Trophoblast cell (in vitro differentiated cells and primary cell): ENCODE measurements at regions not wholly inside any gene's neighbourhood (a gene's known extent, or its start where the extent isn't known, plus 50 kb on each side); places are given as distances from the start of the nearest gene placed in this dataset.

Experiments
- DNase-seq, 2 donors: peaks; one replicate each; pipeline ENCODE4 v3.0.0-alpha.2; 2016
- H2AFZ ChIP-seq: 2 replicates; pipeline ENCODE4 v1.6.1; 2013; ENCODE audit warnings: low read length, moderate library complexity, mild to moderate bottlenecking; ENCODE audit not compliant: insufficient read depth, poor library complexity
- H2AK5ac ChIP-seq: 2 replicates; pipeline ENCODE4 v1.6.1; 2013; ENCODE audit warnings: mild to moderate bottlenecking, low read length
- H2BK120ac ChIP-seq: 2 replicates; pipeline ENCODE4 v1.6.1; 2013; ENCODE audit warnings: low read length, mild to moderate bottlenecking, moderate library complexity; ENCODE audit not compliant: insufficient read depth, poor library complexity
- H2BK12ac ChIP-seq: 2 replicates; pipeline ENCODE4 v1.6.1; 2013; ENCODE audit warnings: mild to moderate bottlenecking, low read length, moderate library complexity
- H2BK5ac ChIP-seq: 2 replicates; pipeline ENCODE4 v1.6.1; 2013; ENCODE audit warnings: low read length, low read depth, moderate library complexity, mild to moderate bottlenecking; ENCODE audit not compliant: poor library complexity
- H3K14ac ChIP-seq: 2 replicates; pipeline ENCODE4 v1.6.1; 2013; ENCODE audit warnings: mild to moderate bottlenecking, low read length
- H3K18ac ChIP-seq: 2 replicates; pipeline ENCODE4 v1.6.1; 2013; ENCODE audit warnings: mild to moderate bottlenecking, low read length
- H3K23ac ChIP-seq: 2 replicates; pipeline ENCODE4 v1.6.1; 2013; ENCODE audit warnings: low read length
- H3K27ac ChIP-seq: 2 replicates; pipeline ENCODE4 v1.5.1; 2013; ENCODE audit warnings: low read depth, mild to moderate bottlenecking, inconsistent platforms, low read length, moderate library complexity
- H3K27me3 ChIP-seq: 2 replicates; pipeline ENCODE4 v1.6.1; 2013; ENCODE audit warnings: inconsistent platforms, mild to moderate bottlenecking, low read length, moderate library complexity; ENCODE audit not compliant: insufficient read depth
- H3K36me3 ChIP-seq, 2 experiments: 1 replicate in 1 of 2; 2 replicates in 1 of 2; pipeline ENCODE4 v1.6.1; 2013; ENCODE audit warnings: low read length in 2 of 2, mild to moderate bottlenecking in 2 of 2, moderate library complexity in 1 of 2; ENCODE audit not compliant: insufficient read depth in 2 of 2, control insufficient read depth in 1 of 2
- H3K4ac ChIP-seq: 2 replicates; pipeline ENCODE4 v1.6.1; 2013; ENCODE audit warnings: low read depth, mild to moderate bottlenecking, low read length, moderate library complexity
- H3K4me1 ChIP-seq, 2 experiments: 1 replicate in 1 of 2; 2 replicates in 1 of 2; pipeline ENCODE4 v1.6.1; 2013; ENCODE audit warnings: low read length in 2 of 2, mild to moderate bottlenecking in 2 of 2, moderate library complexity in 1 of 2; ENCODE audit not compliant: insufficient read depth in 2 of 2, control insufficient read depth in 1 of 2
- H3K4me2 ChIP-seq: 2 replicates; pipeline ENCODE4 v1.6.1; 2013; ENCODE audit warnings: inconsistent platforms, mild to moderate bottlenecking, low read length, moderate library complexity
- H3K4me3 ChIP-seq: 2 replicates; pipeline ENCODE4 v1.5.1; 2013; ENCODE audit warnings: mild to moderate bottlenecking, low read depth, low read length, inconsistent platforms
- H3K79me1 ChIP-seq: one replicate; pipeline ENCODE4 v1.6.1; 2013; ENCODE audit warnings: low read length
- H3K79me2 ChIP-seq: 2 replicates; pipeline ENCODE4 v1.6.1; 2013; ENCODE audit warnings: low read length, mild to moderate bottlenecking; ENCODE audit not compliant: control insufficient read depth, insufficient read depth, poor library complexity
- H3K9ac ChIP-seq: 2 replicates; pipeline ENCODE4 v1.6.1; 2013; ENCODE audit warnings: mild to moderate bottlenecking, low read length
- H3K9me3 ChIP-seq: 2 replicates; pipeline ENCODE4 v1.6.1; 2013; ENCODE audit warnings: low read depth, mild to moderate bottlenecking, control low read depth, inconsistent platforms, low read length; ENCODE audit not compliant: insufficient read depth
- H4K12ac ChIP-seq: 2 replicates; pipeline ENCODE4 v1.6.1; 2013; ENCODE audit warnings: low read depth, mild to moderate bottlenecking, low read length, moderate library complexity
- H4K8ac ChIP-seq: 2 replicates; pipeline ENCODE4 v1.6.1; 2013; ENCODE audit warnings: low read depth, mild to moderate bottlenecking, low read length, moderate library complexity
- H4K91ac ChIP-seq: one replicate; pipeline ENCODE4 v1.6.1; 2013; ENCODE audit warnings: low read depth, mild to moderate bottlenecking, low read length, moderate library complexity
- WGBS: extraction: QIAGEN DNeasy Blood & Tissue Kit; methylation state at CpG from one replicate; pipeline ENCODE4 v1.1.7; 2013; ENCODE audit warnings: missing lambda C conversion rate; ENCODE audit not compliant: insufficient read length, insufficient coverage; ENCODE audit errors: extremely low coverage; 5-methylcytosine and 5-hydroxymethylcytosine counted together

DNA sequence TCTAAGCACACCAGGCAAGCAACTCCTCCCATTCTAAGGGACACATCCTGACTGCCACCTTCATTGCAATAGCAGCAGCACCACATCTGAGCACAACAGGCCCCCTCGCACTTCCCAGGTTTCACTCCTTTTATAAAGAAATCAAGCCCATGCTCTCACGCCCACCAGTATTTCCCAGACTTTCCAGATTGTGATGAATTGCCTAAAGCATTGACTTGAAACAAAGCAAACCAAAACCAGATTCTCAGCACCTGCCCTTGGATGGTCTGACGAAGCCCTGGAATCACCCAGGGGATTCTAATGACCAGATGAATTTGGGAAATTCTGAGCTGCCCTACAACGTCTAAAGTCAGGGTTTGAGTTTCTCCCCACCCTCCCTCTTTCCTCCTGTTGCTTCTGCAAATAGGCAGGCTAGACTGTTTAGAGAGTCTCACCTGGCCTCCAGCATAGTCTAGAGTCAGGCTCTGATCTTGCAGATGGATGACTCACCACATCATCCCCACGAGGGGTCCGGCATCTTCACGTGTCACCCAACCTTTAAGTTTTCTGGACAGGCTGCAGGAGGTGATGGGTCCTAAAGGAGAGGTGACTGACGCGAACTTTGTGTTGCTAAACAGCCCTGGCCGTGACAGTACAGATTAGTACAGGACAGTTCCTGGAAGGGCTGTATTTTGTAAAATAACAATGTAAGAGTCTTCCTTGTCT is 198.0 kb downstream of the SKIDA1 start:
- Histone ChIP-seq H3K14ac (peak overlapping the region; percentile 26), H3K79me2 (no peaks in the 10 kb centered on the region), H3K4me1 (peaks cover 9 to 14% of the 10 kb centered on the region in 2 experiments), H4K91ac (peak overlapping the region; percentile 64), H2BK5ac (peak overlapping the region; percentile 71), H2AFZ (no peak overlapping the region), H3K18ac (no peak overlapping the region), H3K27me3 (no peaks in the 10 kb centered on the region), H3K23ac (no peak overlapping the region), H3K9me3 (no peaks in the 10 kb centered on the region), H3K4ac (no peak overlapping the region), H4K8ac (no peak overlapping the region), H2BK12ac (peak overlapping the region; percentile 9), H3K4me2 (no peak overlapping the region), H3K36me3 (no peaks in the 10 kb centered on the region), H2BK120ac (peak overlapping the region; percentile 44), H2AK5ac (no peak overlapping the region), H3K27ac (peak overlapping the region; percentile 77), H3K79me1 (peaks cover 13% of the 10 kb centered on the region), H3K9ac (no peak overlapping the region), H4K12ac (no peak overlapping the region), H3K4me3 (no peak overlapping the region)
- DNase-seq: peak; percentile 66 to 68
- no CpG with 5 or more reads among the region's 10 CpGs for WGBS

GRCh38 chr10:21326594-21327288 is 198.7 kb downstream of the SKIDA1 start:
- peak overlapping the region; percentile 12 for H3K4ac ChIP-seq
- H2BK12ac ChIP-seq: peak overlapping the region; percentile 18
- H3K9ac ChIP-seq: no peak overlapping the region
- peak overlapping the region; percentile 77 for H3K27ac ChIP-seq
- no peaks in the 10 kb centered on the region for H3K36me3 ChIP-seq
- peak overlapping the region; percentile 26 for H4K8ac ChIP-seq
- H4K91ac ChIP-seq: peak overlapping the region; percentile 64
- H3K4me1 ChIP-seq: peaks cover 9 to 14% of the 10 kb centered on the region in 2 experiments
- H3K79me1 ChIP-seq: peaks cover 13% of the 10 kb centered on the region
- no peaks in the 10 kb centered on the region for H3K9me3 ChIP-seq
- no peak for DNase-seq
- H3K14ac ChIP-seq: peak overlapping the region; percentile 26
- H2BK5ac ChIP-seq: peak overlapping the region; percentile 69
- peak overlapping the region; percentile 44 for H2BK120ac ChIP-seq
- no peaks in the 10 kb centered on the region for H3K27me3 ChIP-seq
- no peak overlapping the region for H3K4me2 ChIP-seq
- no peak overlapping the region for H3K18ac ChIP-seq
- no CpG with 5 or more reads among the region's 5 CpGs for WGBS
- H3K79me2 ChIP-seq: no peaks in the 10 kb centered on the region
- H3K4me3 ChIP-seq: no peak overlapping the region
- no peak overlapping the region for H2AFZ ChIP-seq
- no peak overlapping the region for H2AK5ac ChIP-seq
- no peak overlapping the region for H3K23ac ChIP-seq
- H4K12ac ChIP-seq: no peak overlapping the region

DNA sequence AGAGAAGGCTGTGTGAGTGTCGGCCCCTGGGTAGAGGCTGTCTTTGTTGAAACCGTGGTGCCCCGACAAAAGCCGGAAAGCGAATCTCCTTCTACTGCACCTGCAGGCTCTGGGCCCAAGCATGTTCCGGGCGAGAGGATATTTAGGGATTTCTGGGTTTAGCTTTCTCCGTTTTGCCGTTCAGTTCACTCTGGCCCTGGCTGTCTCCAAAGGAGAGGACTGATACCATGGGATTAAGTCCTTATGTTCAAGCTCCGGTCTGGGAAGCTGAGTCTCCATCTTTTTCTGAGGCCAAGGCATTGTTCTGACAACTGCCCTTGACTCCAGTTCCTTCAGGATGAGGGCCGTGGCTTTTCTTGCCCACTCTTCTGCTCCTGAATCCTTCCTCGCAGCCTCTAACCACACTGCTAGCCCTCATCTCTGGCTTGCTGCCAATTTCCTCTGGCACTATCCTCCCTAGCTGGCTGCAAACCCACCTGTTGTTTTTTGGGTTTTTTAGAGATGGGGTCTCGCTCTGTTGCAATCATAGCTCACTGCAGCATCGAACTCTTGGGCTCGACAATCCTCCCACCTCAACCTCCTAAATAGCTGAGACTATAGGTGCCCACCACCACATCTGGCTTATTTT is 206.8 kb downstream of the SKIDA1 start:
- H3K79me2 ChIP-seq: peaks cover 2% of the 10 kb centered on the region
- no peak overlapping the region for H3K23ac ChIP-seq
- H3K4me3 ChIP-seq: no peak overlapping the region
- peak overlapping the region; percentile 75 for H2BK120ac ChIP-seq
- H3K27ac ChIP-seq: no peak overlapping the region
- H3K27me3 ChIP-seq: no peaks in the 10 kb centered on the region
- H3K4me1 ChIP-seq: peaks cover 17% of the 10 kb centered on the region in 2 experiments
- no peak overlapping the region for H4K12ac ChIP-seq
- H3K9me3 ChIP-seq: no peaks in the 10 kb centered on the region
- no peak overlapping the region for H3K18ac ChIP-seq
- H4K8ac ChIP-seq: no peak overlapping the region
- no peaks in the 10 kb centered on the region for H3K36me3 ChIP-seq
- H3K14ac ChIP-seq: peak overlapping the region; percentile 22
- no peak for DNase-seq
- no peak overlapping the region for H3K4me2 ChIP-seq
- H2BK12ac ChIP-seq: peak overlapping the region; percentile 87
- H3K4ac ChIP-seq: no peak overlapping the region
- peak overlapping the region; percentile 53 for H2AK5ac ChIP-seq
- no peak overlapping the region for H2AFZ ChIP-seq
- no CpG with 5 or more reads among the region's 15 CpGs for WGBS
- no peak overlapping the region for H2BK5ac ChIP-seq
- no peak overlapping the region for H3K9ac ChIP-seq
- peaks cover 24% of the 10 kb centered on the region for H3K79me1 ChIP-seq
- peak overlapping the region; percentile 27 for H4K91ac ChIP-seq

GRCh38 chr10:21317902-21318301 is 207.6 kb downstream of the SKIDA1 start:
- no peak overlapping the region for H3K14ac ChIP-seq
- no peak overlapping the region for H3K18ac ChIP-seq
- H3K79me1 ChIP-seq: peaks cover 25% of the 10 kb centered on the region
- H4K91ac ChIP-seq: peak overlapping the region; percentile 69
- no peak overlapping the region for H3K9ac ChIP-seq
- H3K79me2 ChIP-seq: peaks cover 3% of the 10 kb centered on the region
- peaks cover 18 to 19% of the 10 kb centered on the region in 2 experiments for H3K4me1 ChIP-seq
- H3K27me3 ChIP-seq: no peaks in the 10 kb centered on the region
- peak overlapping the region; percentile 44 for H4K8ac ChIP-seq
- H3K27ac ChIP-seq: no peak overlapping the region
- H3K23ac ChIP-seq: no peak overlapping the region
- H2BK12ac ChIP-seq: peak overlapping the region; percentile 87
- H3K4me2 ChIP-seq: no peak overlapping the region
- peak overlapping the region; percentile 53 for H2AK5ac ChIP-seq
- no peaks in the 10 kb centered on the region for H3K36me3 ChIP-seq
- no peak for DNase-seq
- H2BK120ac ChIP-seq: no peak overlapping the region
- H3K9me3 ChIP-seq: no peaks in the 10 kb centered on the region
- WGBS: no CpG with 5 or more reads among the region's 3 CpGs
- no peak overlapping the region for H3K4me3 ChIP-seq
- H4K12ac ChIP-seq: no peak overlapping the region
- H2BK5ac ChIP-seq: no peak overlapping the region
- no peak overlapping the region for H3K4ac ChIP-seq
- H2AFZ ChIP-seq: no peak overlapping the region
